ENCODE measurements at regions not wholly inside any gene's neighbourhood (a gene's known extent, or its start where the extent isn't known, plus 50 kb on each side); places are given as distances from the start of the nearest gene placed in this dataset.

GRCh38 chr12:107888789-107889188 lies 114.3 kb downstream of the ASCL4 start:
- no peak for DNase-seq (ENCODE audit: low read depth in 4 of 4, low spot score in 1 of 4)

DNA sequence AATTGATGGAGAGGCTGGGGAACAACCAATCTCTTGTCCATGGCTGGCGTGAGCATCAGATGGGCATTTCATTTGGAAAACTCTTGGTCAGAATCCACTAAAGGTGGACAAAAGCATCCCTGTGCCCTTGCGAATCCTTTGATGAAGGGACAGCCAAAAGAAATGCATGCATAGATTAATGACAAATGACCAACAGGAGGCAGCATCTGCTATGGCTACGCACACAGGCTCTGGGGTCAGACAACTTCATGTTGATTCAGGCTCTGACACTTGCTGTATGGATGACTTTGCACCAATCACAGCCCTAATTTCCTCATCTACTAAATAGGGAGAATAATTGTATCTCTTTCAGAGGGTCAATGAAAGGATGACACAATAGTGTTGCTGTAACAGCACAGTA lies 117.5 kb downstream of the ASCL4 start:
- DNase-seq (ENCODE audit: low read depth in 4 of 4, low spot score in 1 of 4), result no peak

GRCh38 chr12:107894589-107894988 lies 120.1 kb downstream of the ASCL4 start:
- DNase-seq (ENCODE audit: low read depth in 4 of 4, low spot score in 1 of 4), result no peak

GRCh38 chr12:107895966-107896365 lies 121.5 kb downstream of the ASCL4 start:
- no peak for DNase-seq (ENCODE audit: low read depth in 4 of 4, low spot score in 1 of 4)

- DNase-seq (ENCODE audit: low read depth in 4 of 4, low spot score in 1 of 4), result no peak
Measured at GRCh38 chr12:107900588-107900987, 126.1 kb downstream of the ASCL4 start.

DNA sequence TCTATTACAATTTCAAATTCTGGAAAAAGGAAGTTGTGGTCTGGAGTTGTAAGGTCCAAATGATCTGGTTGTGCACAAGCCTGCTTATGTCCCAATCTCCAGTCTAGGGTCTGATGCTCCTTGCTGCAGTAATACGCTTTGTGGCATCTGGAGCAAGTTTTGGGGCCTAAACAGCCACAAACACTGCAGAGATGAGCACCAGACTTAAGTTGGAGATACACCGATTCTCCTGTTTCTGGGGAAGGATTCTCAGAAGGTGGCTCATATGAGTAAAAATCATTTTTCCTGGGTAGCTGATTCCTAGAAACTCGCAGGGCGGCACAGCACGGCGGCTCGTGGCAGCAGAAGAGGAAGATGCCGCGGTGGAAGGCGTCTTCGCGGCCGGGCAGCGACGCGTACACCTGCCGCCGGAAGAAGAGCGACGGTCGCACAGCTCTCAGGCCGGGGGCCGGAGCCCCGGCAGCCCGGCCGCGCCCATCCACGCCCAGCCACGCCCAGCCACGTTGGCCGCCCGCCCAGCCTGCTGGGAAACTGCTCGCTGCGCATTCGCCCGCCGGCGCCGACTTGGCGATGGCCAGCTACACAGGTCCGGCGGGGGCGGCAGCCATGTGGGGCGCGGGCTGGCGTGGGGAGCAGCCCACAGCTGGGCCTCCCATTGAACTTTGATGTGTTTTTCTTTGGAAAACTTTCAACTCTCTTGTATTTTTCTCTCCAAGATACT lies 129.0 kb downstream of the ASCL4 start:
- peak in 2 of 4 experiments; percentile 22 to 57 for DNase-seq (ENCODE audit: low read depth in 4 of 4, low spot score in 1 of 4)

DNA sequence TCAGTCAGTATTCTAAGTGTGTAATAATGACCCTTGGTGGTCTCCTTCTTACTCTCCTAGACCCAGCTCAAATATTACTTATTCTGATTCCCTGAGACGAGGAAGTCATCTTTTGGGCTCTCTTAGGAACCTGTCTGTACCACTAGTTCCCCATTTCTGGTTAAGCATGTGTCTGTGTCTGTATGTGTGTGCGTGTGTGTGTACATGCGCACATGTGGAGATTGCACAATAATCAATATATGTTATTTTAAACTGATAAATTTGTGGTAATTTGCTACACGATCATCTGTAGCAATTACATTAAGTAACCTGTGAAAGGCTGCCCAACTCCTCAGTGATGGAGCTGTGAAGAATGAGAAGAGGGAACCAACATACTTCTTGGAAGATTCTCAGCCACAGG lies 132.2 kb downstream of the ASCL4 start:
- DNase-seq (ENCODE audit: low read depth in 4 of 4, low spot score in 1 of 4), result no peak

DNA sequence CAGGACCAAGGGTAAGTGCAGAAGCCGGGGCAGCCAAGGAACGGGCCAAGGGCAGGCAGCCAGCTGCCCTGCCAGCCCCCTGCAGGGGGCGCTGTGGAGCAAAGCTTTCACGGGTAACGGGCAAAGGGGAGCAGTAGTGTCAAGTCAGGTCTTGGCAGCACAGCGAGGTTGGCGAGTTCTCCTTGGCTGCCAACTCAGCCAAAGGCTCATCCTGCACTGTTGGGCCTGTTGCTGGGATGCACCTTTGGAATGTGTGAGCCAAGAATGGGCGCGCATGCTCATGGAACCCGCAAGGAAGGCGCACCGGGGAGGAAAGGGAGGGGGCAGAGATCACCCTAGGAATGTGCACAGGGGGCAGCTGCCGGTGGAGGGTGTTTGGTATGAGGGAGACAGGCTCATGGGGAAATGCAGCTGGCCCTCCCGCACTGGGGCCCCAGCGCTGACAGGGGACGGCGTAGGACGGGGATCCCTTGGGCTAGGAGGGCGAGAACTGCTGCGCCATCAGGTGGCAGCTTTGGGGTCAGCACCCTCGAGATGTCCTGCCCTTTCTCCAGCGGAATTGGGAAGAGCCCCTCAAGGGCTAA lies 138.0 kb downstream of the ASCL4 start:
- DNase-seq (ENCODE audit: low read depth in 4 of 4, low spot score in 1 of 4), result peak; percentile 25 to 52 (median 40)

DNA sequence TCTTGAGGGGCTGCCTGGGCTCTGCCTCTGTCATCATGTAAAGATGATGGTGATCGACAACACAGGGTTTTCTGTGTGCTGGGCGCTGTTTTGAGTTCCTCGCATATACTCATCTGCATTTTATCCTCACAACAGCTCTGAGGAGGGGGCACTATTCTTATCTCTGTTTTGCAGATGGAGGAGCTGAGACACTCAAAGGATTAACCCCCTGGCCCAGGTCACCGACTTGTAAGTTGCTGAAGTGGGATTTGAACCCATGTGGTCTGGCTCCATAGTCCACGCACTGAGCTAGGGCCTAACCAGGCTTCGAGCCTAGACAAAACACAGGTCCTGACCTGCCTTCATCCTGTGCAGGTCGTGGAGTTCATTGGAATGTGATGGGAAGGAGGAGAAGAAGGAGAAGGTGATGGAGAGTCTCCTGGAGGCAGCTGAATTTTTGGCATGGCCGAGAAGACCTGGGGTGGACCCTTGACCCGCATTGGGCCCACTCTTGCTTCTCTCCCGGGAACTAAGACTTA lies 140.0 kb downstream of the ASCL4 start:
- DNase-seq (ENCODE audit: low read depth in 4 of 4, low spot score in 1 of 4), result no peak

DNA sequence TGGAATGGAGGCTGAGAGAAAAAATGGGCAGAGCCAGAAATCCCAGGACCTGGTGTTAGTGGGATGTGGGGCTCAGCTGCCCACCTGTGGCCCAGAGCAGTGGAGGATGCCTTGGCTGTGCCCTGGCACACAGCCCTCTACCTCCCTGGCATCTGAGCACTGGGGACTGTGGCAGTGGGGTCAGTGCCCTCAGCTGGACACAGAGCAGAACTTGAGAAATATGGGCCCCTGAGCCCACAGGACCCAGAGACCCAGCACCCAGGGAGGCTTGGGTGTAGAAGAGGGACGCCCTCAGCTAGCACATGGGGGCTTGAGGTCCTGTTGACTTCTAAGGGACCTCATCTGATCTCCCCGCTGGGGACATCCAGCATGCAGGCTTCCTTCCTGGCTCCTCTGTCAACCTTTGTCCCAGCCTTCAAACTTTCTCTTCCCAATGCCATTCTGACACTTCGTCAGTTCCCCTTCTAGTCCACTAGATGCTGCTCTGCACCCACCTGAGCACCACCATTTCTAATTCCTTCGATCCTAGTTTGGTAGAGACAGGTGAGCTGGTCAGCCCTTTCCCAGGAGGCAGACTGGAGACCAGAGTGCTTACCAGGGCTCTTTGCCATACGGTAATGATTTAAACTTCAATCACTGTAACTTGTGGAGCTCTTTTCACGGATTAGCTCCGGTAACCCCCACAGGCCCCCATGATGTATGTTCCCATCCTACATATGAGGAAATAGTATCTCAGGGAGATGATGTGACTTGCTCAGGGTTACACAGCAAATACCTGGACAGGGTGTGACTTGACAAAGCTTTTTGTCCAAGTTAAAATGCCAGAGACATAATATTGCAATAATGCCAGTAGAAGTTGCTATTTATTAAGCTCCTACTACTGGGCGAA lies 143.7 kb downstream of the ASCL4 start:
- no peak for DNase-seq (ENCODE audit: low read depth in 4 of 4, low spot score in 1 of 4)

DNA sequence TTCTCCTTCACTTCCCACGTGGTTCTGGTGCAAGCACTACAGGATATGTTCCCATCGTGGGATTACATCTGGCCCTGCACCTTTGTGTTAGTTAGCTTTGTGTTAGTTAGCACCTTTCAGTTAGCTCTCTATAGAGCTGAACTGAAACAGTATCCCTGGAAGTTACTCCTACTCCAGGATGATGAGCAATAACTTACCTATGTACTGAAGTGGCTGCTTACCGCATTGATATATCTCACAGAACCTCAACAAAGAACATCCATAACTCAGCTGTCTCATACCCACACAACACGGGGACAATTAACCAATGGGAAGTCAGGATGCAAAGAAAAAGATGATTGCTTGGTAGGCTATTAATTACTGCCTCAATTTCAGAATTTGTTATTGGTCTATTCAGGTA lies 146.6 kb downstream of the ASCL4 start:
- DNase-seq (ENCODE audit: low read depth in 4 of 4, low spot score in 1 of 4), result no peak

DNA sequence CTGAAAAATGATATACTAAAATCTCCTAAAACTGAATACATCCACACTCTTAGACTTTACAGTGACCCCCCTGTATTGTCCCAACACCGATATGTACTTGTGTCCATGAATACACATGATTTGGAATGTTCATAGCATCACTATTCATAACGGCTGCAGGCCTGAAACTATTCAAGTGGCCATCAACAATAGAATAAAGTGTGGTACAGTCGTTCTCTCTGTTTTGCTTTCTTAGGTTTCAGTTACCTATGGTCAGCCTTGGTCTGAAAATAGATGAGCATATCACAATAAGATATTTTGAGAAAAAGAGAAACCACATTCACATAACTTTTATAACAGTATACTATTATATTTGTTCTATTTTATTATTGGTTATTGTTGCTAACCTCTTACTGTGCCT lies 150.6 kb downstream of the ASCL4 start:
- DNase-seq (ENCODE audit: low read depth in 4 of 4, low spot score in 1 of 4), result no peak

DNA sequence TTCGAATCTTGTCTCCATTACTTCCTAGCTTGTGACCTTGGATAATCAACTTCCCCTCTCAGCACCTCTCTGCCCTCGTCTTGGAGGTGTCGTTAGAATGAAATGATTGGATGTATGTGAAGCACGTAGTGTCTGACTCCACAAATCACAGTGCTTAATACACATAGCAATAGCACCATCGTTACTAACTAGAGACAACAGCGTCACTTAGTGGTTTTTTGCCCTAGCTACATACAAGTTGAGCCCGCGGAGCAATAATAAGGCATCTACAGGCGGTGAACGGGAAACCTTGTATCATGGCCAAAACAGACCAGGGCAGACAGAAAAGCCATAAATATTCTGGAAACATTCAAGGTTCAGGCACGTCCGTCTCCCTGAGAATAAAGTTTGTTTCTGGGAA lies 154.9 kb downstream of the ASCL4 start:
- no peak for DNase-seq (ENCODE audit: low read depth in 4 of 4, low spot score in 1 of 4)

DNA sequence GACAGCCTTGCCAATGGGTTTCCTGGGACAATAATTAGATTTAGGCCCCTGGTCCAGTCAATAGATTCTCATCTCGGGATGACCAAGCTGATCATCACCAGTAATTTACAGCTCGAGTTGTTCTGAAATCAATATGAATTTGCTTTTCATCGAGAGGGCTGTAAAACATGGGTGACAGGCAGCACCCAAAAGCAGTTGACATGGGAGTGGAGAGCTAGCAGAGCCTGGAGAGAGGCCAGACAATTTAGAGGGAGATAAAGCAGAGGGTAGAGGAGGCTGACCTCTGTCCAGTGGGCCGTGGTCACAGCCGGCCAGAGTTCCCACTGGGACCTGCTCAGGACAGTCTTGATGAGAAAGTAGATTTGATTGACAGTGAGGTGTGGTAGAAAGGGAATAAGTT lies 157.3 kb downstream of the ASCL4 start:
- no peak for DNase-seq (ENCODE audit: low read depth in 4 of 4, low spot score in 1 of 4)

GRCh38 chr12:107938446-107938845 lies 163.9 kb downstream of the ASCL4 start:
- no peak for DNase-seq (ENCODE audit: low read depth in 4 of 4, low spot score in 1 of 4)

GRCh38 chr12:107948391-107948945 lies 174.0 kb downstream of the ASCL4 start:
- no peak for DNase-seq (ENCODE audit: low read depth in 4 of 4, low spot score in 1 of 4)

DNA sequence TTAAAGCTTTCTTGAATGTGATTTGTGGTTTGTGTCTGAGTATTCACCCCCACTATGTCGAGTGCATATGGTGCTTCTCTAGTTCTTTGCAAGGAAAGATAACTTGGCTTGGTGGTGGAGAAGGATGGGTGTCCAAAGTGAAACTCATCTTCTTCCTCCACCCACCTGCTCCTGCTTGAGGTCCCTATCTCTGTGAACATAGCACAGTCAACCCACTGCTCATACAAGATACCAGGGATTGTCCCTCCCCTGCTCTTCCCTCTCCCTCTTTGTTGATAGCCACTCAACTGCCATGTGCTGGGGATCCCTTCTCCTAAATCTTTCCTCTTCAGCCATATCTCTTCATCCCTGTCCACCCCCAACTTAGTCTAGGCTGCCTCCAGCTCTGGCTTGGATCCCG lies 176.5 kb downstream of the ASCL4 start:
- DNase-seq (ENCODE audit: low read depth in 4 of 4, low spot score in 1 of 4), result no peak

- DNase-seq (ENCODE audit: low read depth in 4 of 4, low spot score in 1 of 4), result no peak
Measured at GRCh38 chr12:107955966-107956643, 173.0 kb upstream of the WSCD2 start.

GRCh38 chr12:107957459-107957858 lies 171.6 kb upstream of the WSCD2 start:
- no peak for DNase-seq (ENCODE audit: low read depth in 4 of 4, low spot score in 1 of 4)

- DNase-seq (ENCODE audit: low read depth in 4 of 4, low spot score in 1 of 4), result no peak
Measured at GRCh38 chr12:107963635-107964034, 165.5 kb upstream of the WSCD2 start.

- no peak for DNase-seq (ENCODE audit: low read depth in 4 of 4, low spot score in 1 of 4)
Measured at GRCh38 chr12:107967170-107967569, 161.9 kb upstream of the WSCD2 start.
